Endodermal cell (in vitro differentiated cells): ENCODE measurements at regions not wholly inside any gene's neighbourhood (a gene's known extent, or its start where the extent isn't known, plus 50 kb on each side); places are given as distances from the start of the nearest gene placed in this dataset.

Experiments used
- DNase-seq: peaks from one replicate; pipeline ENCODE4 v3.0.0-alpha.2; 2017
- H3K27ac ChIP-seq: 2 replicates; pipeline ENCODE4 v1.5.1; 2013; ENCODE audit warnings: mild to moderate bottlenecking, low read depth, low read length, moderate library complexity
- H3K27me3 ChIP-seq: 2 replicates; pipeline ENCODE4 v1.6.1; 2013; ENCODE audit warnings: mild to moderate bottlenecking, low read length, moderate library complexity; ENCODE audit not compliant: insufficient read depth, control insufficient read depth, poor library complexity, severe bottlenecking
- H3K36me3 ChIP-seq: 2 replicates; pipeline ENCODE4 v1.7.0; 2013; ENCODE audit warnings: mild to moderate bottlenecking, low read length, moderate library complexity; ENCODE audit not compliant: control insufficient read depth, insufficient read depth
- H3K4me1 ChIP-seq: one replicate; pipeline ENCODE4 v1.7.0; 2013; ENCODE audit warnings: low read length; ENCODE audit not compliant: control insufficient read depth, insufficient read depth
- H3K4me3 ChIP-seq: 2 replicates; pipeline ENCODE4 v1.5.1; 2013; ENCODE audit warnings: mild to moderate bottlenecking, low read length, moderate library complexity
- H3K9ac ChIP-seq: 2 replicates; pipeline ENCODE4 v1.6.1; 2013; ENCODE audit warnings: mild to moderate bottlenecking, low read length, moderate library complexity; ENCODE audit not compliant: poor library complexity, severe bottlenecking; ENCODE audit errors: extremely low read depth
- H3K9me3 ChIP-seq: 2 replicates; pipeline ENCODE4 v1.6.1; 2013; ENCODE audit warnings: mild to moderate bottlenecking, low read length, moderate library complexity; ENCODE audit not compliant: control insufficient read depth
- H3K27ac Mint-ChIP-seq: 2 replicates; pipeline ENCODE4 v1.8.0; 2020; ENCODE audit warnings: mixed read lengths
- H3K27me3 Mint-ChIP-seq: 2 replicates; pipeline ENCODE4 v1.8.0; 2021; ENCODE audit warnings: mild to moderate bottlenecking, mixed read lengths; ENCODE audit not compliant: insufficient read depth
- H3K36me3 Mint-ChIP-seq: 2 replicates; pipeline ENCODE4 v1.8.0; 2020; ENCODE audit warnings: low read depth, mixed read lengths
- H3K4me1 Mint-ChIP-seq: 2 replicates; pipeline ENCODE4 v1.8.0; 2020; ENCODE audit warnings: mixed read lengths
- H3K4me3 Mint-ChIP-seq: 2 replicates; pipeline ENCODE4 v1.8.0; 2020; ENCODE audit warnings: mild to moderate bottlenecking, moderate library complexity, mixed read lengths
- H3K9me3 Mint-ChIP-seq: 2 replicates; pipeline ENCODE4 v1.8.0; 2020; ENCODE audit warnings: mild to moderate bottlenecking, mixed read lengths
- CTCF ChIP-seq: fragments of 200-600 bp; sonication (generic); conservative IDR thresholded peaks from 2 replicates; pipeline ENCODE4 v1.5.0; 2021; ENCODE audit warnings: antibody characterized with exemption, mild to moderate bottlenecking
- WGBS, 2 experiments: methylation state at CpG; one replicate each; pipeline versions ENCODE4 v1.1.5 to v1.1.7; 2013; ENCODE audit warnings: missing lambda C conversion rate in 2 of 2, mixed read lengths in 1 of 2; ENCODE audit not compliant: insufficient coverage in 1 of 2, insufficient read length in 1 of 2; 5-methylcytosine and 5-hydroxymethylcytosine counted together

GRCh38 chrX:25531096-25531495 lies 515.3 kb upstream of the ARX start:
- no peak for TF ChIP-seq CTCF
- no peaks in the 10 kb centered on the region for H3K36me3 ChIP-seq
- H3K36me3 Mint-ChIP-seq, result no peaks in the 10 kb centered on the region
- no peak for DNase-seq
- no peak overlapping the region for H3K27ac Mint-ChIP-seq
- 80% methylated on average over 1 of the region's 1 CpG; no CpG with 5 or more reads in 1 of the 2 experiments for WGBS, 2 experiments
- no peak overlapping the region for H3K4me3 Mint-ChIP-seq
- no peak overlapping the region for H3K27ac ChIP-seq
- H3K4me1 ChIP-seq, result no peaks in the 10 kb centered on the region
- no peaks in the 10 kb centered on the region for H3K9me3 ChIP-seq
- peaks cover 53% of the 10 kb centered on the region for H3K9me3 Mint-ChIP-seq
- H3K4me3 ChIP-seq, result no peak overlapping the region
- H3K27me3 ChIP-seq, result no peaks in the 10 kb centered on the region
- H3K27me3 Mint-ChIP-seq, result no peaks in the 10 kb centered on the region
- no peaks in the 10 kb centered on the region for H3K4me1 Mint-ChIP-seq
- H3K9ac ChIP-seq, result no peak overlapping the region

GRCh38 chrX:25534091-25534490 lies 518.3 kb upstream of the ARX start:
- Histone ChIP-seq H3K4me1 (no peaks in the 10 kb centered on the region), H3K9ac (no peak overlapping the region), H3K27me3 (no peaks in the 10 kb centered on the region), H3K27ac (no peak overlapping the region), H3K36me3 (no peaks in the 10 kb centered on the region), H3K4me3 (no peak overlapping the region), H3K9me3 (no peaks in the 10 kb centered on the region)
- Mint-ChIP-seq H3K4me1 (no peaks in the 10 kb centered on the region), H3K36me3 (no peaks in the 10 kb centered on the region), H3K27me3 (no peaks in the 10 kb centered on the region), H3K9me3 (peaks cover 42% of the 10 kb centered on the region), H3K27ac (no peak overlapping the region), H3K4me3 (no peak overlapping the region)
- no peak for TF ChIP-seq CTCF
- WGBS, 2 experiments, result no CpG with 5 or more reads among the region's 1 CpG
- DNase-seq, result no peak

GRCh38 chrX:25536307-25536970 lies 520.7 kb upstream of the ARX start:
- no peaks in the 10 kb centered on the region for H3K9me3 ChIP-seq
- no peak overlapping the region for H3K4me3 ChIP-seq
- H3K27me3 ChIP-seq, result no peaks in the 10 kb centered on the region
- no peak overlapping the region for H3K27ac ChIP-seq
- Mint-ChIP-seq H3K4me3 (no peak overlapping the region), H3K27me3 (no peaks in the 10 kb centered on the region), H3K4me1 (no peaks in the 10 kb centered on the region), H3K36me3 (no peaks in the 10 kb centered on the region), H3K9me3 (peaks cover 37% of the 10 kb centered on the region), H3K27ac (no peak overlapping the region)
- 83 to 100% methylated on average over 1 to 2 of the region's 2 CpGs for WGBS, 2 experiments
- DNase-seq, result no peak
- no peaks in the 10 kb centered on the region for H3K36me3 ChIP-seq
- no peak overlapping the region for H3K9ac ChIP-seq
- H3K4me1 ChIP-seq, result no peaks in the 10 kb centered on the region
- TF ChIP-seq CTCF, result no peak
